SJCRH30 (cell line): ENCODE measurements at regions not wholly inside any gene's neighbourhood (a gene's known extent, or its start where the extent isn't known, plus 50 kb on each side); places are given as distances from the start of the nearest gene placed in this dataset.

Source experiments
- DNase-seq, 2 experiments: peaks; one replicate each; pipeline ENCODE4 v3.0.0-alpha.2; 2015 to 2020
- H3K27ac ChIP-seq: fragments of 250-450 bp; sonication (Bioruptor Pico); 2 replicates; pipeline ENCODE4 v1.5.1; 2020; ENCODE audit warnings: mild to moderate bottlenecking, moderate library complexity
- H3K27me3 ChIP-seq: fragments of 250-450 bp; sonication (Bioruptor Pico); 2 replicates; pipeline ENCODE4 v1.5.1; 2020; ENCODE audit warnings: mild to moderate bottlenecking, moderate library complexity
- H3K36me3 ChIP-seq: fragments of 250-450 bp; sonication (Bioruptor Pico); 2 replicates; pipeline ENCODE4 v1.5.1; 2020; ENCODE audit warnings: mild to moderate bottlenecking, moderate library complexity
- H3K4me1 ChIP-seq: fragments of 250-450 bp; sonication (Bioruptor Pico); 2 replicates; pipeline ENCODE4 v1.5.1; 2020; ENCODE audit warnings: mild to moderate bottlenecking, moderate library complexity
- H3K4me3 ChIP-seq: fragments of 250-450 bp; sonication (Bioruptor Pico); 2 replicates; pipeline ENCODE4 v1.5.1; 2020; ENCODE audit warnings: mild to moderate bottlenecking, moderate library complexity
- H3K9me3 ChIP-seq: fragments of 250-450 bp; sonication (Bioruptor Pico); replicated peaks from 2 replicates; pipeline ENCODE4 v1.5.1; 2020; ENCODE audit warnings: mild to moderate bottlenecking, moderate library complexity

DNA sequence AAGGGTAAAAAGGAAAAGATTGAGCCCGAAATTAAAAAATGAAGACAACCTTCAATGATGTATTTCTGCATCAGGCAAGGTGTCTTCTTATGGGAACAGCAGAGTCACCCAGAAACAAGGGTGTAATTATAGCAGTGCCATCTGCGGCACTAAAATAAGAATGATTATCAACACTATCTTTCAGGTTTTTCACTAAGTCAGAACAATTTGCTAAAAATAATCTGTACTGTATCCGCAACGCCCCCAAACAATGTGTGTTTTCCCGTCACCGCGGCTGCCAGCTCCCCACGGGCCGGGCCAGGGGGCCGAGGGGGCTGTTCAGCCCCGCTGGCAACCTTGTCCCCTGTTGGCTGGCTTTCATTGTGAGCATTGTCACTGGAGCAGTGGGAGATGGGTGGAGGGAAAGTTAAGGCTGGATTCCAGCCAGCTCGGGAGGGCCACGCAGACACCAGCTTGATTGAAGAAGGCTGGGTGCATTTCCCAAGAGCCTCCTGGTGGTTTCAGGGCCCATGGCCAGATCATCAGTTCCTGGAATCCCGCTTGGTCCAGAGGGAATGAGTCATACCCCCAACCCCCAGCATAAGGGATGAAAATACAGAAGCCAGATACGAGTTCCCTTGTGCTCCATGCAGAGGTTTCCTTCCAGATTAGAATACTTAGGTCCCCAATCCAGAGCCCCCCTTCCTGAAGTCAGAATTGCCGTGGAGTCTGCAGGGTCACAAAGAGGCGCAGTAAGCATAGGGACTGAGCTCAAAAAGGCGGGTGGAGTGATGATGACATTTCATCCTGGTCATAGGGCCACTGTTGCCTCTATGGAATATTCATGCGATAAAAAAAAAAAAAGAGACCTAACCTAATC is 90.2 kb upstream of the KLF13 start:
- H3K9me3 ChIP-seq, result no peaks in the 10 kb centered on the region
- H3K27ac ChIP-seq, result peak overlapping the region; percentile 45
- H3K4me1 ChIP-seq, result peaks cover 19% of the 10 kb centered on the region
- no peaks in the 10 kb centered on the region for H3K27me3 ChIP-seq
- DNase-seq, result peak; percentile 80 to 90
- H3K4me3 ChIP-seq, result peak overlapping the region; percentile 49
- no peaks in the 10 kb centered on the region for H3K36me3 ChIP-seq

DNA sequence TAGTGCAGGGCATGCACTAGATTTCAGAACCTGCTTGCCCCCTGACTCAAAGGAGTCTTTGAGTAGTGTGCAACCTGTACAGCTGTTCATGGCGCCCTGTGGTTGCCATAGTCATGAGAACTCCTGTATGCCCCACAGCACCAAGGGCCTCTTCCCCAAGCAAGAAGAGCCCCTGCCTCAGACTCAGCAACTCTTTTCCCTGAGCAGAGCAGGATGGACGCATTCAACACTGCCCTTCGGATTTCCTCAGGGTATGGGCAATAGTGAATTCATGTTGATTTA is 89.7 kb upstream of the KLF13 start:
- Histone ChIP-seq H3K9me3 (no peaks in the 10 kb centered on the region), H3K27me3 (no peaks in the 10 kb centered on the region), H3K36me3 (no peaks in the 10 kb centered on the region), H3K4me3 (no peak overlapping the region), H3K4me1 (peaks cover 19% of the 10 kb centered on the region), H3K27ac (no peak overlapping the region)
- DNase-seq, result no peak

DNA sequence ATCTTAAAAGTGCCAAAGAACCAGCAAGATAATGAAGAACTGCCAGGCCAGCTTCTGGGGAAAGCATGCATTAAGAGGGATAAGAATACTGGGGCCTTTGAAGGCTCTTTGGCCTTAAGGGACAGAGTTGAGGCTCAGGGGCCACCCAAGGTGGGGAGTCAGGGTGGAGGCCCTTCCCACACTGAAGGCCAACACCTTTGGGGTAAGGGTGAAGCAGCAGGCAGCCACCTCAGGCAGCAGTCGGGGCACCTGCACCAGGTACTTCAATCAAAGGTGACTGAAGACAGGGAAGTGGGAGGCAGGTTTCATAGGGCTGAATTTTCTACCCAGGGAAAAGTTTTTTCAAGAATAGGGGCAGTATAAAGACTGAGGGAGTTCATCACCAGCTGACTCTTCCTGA is 87.7 kb upstream of the KLF13 start:
- no peak overlapping the region for H3K4me3 ChIP-seq
- H3K27me3 ChIP-seq, result no peaks in the 10 kb centered on the region
- no peaks in the 10 kb centered on the region for H3K9me3 ChIP-seq
- no peak for DNase-seq
- no peak overlapping the region for H3K27ac ChIP-seq
- no peaks in the 10 kb centered on the region for H3K36me3 ChIP-seq
- peaks cover 19% of the 10 kb centered on the region for H3K4me1 ChIP-seq

DNA sequence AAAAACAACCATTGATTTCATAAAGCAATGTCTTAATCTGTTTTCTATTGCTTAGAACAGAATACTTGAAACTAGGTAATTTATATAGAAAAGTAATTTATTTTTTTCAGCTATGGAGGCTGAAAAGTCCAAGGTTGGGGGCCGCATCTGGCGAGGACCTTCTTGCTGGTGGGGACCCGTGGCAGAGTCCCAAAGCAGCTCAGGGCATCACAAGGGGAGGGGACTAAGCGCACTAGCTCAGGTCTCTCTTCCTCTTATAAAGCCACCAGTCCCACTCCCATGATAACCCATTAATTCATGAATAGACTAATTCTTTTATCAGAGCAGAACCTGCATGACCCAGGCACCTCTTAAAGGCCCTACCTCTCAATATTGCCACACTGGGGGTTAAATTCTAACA is 87.2 kb upstream of the KLF13 start:
- Histone ChIP-seq H3K27ac (no peak overlapping the region), H3K4me3 (no peak overlapping the region), H3K36me3 (no peaks in the 10 kb centered on the region), H3K9me3 (no peaks in the 10 kb centered on the region), H3K4me1 (peaks cover 19% of the 10 kb centered on the region), H3K27me3 (no peaks in the 10 kb centered on the region)
- no peak for DNase-seq

DNA sequence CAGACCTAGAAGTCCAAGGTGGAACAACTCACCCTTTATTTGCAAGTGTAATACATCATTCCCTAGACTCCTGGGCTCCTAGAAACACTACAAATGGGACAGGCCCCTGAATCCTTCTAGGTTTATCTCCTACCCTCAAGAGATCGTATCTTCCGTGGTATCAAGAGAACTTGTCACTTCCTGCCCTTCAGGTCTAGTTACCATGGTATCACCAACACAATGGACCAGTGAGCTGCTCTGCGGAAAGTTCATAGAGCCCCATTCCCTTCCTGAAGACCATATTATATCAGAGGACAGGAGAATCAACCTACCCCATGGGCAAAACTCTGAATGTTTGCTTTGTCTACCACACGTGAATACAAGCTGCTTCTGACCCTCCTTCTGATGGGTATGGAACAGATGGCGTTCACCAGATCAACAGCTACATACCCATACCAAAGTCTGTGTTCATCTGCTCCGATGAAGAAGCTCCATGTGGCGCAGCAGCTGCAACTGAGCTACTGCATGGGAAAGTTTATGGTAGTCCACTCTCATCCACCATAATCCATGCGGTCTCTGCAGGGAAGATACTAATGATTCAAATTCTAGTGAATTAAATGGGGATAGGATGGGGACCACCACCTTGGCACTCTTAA is 84.6 kb upstream of the KLF13 start:
- Histone ChIP-seq H3K36me3 (no peaks in the 10 kb centered on the region), H3K4me3 (no peak overlapping the region), H3K27me3 (no peaks in the 10 kb centered on the region), H3K27ac (no peak overlapping the region), H3K4me1 (peaks cover 5% of the 10 kb centered on the region), H3K9me3 (no peaks in the 10 kb centered on the region)
- DNase-seq, result peak in 1 of 2 experiments; percentile 36

DNA sequence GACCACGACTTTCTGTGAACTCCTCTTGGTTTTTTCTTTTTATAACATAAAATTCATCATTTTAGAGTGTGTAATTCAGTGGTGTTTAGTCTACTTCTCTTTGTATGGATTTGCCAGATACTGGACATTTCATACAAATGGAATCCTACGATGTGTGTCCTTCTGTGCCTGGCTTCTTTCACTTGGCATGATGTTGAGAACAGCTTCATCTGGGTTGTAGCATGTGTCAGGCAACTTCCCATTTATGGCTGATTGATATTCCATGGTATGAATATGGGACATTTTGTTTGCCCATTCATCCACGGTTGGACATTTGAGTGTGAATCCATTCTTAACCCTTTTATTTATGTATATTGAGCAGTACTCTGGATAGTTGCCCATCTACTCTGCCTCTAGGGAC is 82.7 kb upstream of the KLF13 start:
- Histone ChIP-seq H3K9me3 (no peaks in the 10 kb centered on the region), H3K4me3 (no peak overlapping the region), H3K4me1 (no peaks in the 10 kb centered on the region), H3K27ac (no peak overlapping the region), H3K27me3 (no peaks in the 10 kb centered on the region), H3K36me3 (no peaks in the 10 kb centered on the region)
- no peak for DNase-seq

DNA sequence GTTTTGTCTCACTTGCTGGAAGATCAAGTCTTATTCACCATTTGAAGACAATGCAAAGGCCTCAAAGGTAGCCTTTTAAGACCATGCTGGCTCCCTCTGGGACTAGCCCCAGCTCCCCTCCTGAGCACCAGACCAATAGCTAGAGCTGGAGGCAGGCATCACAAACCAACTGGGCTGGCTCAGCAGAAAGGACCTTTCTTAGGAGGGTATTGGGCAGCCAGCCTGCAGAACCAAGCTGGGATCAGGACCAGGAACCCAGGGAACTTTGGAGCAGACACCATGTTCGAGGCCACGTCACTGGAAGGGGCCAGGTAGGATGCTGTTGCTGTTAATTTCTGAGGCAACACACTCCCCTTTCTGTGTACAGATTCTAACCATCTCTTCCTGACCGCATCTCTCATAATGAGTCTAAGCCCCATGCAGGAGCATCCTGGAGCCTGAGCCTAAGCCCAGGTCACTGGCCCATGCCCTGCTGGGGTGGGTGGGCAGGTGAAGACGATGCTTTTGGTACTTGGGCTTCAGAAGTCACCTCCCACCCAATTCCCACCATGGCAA is 81.4 kb upstream of the KLF13 start:
- Histone ChIP-seq H3K27me3 (no peaks in the 10 kb centered on the region), H3K36me3 (no peaks in the 10 kb centered on the region), H3K27ac (no peak overlapping the region), H3K9me3 (no peaks in the 10 kb centered on the region), H3K4me1 (no peaks in the 10 kb centered on the region), H3K4me3 (no peak overlapping the region)
- DNase-seq, result no peak

DNA sequence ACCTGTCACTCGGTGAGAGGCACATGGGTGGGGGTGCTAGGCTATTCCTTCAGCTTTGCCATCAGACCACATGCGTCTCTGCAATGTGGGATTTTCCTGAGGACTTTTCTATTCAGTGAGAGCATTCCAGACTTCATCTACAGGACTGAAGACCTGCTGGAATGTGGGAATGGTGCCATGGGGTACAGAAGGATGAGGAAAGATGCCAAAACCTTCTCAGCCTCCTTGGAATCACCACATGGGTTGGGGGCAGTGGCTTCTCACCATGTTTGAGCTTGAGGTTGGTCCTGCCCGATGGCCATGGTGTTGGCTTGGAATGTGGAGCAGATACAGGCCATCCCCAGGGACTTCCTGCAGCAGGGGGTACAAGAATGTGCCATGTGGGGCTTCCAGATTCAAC is 80.9 kb upstream of the KLF13 start:
- Histone ChIP-seq H3K27me3 (no peaks in the 10 kb centered on the region), H3K4me1 (no peaks in the 10 kb centered on the region), H3K9me3 (no peaks in the 10 kb centered on the region), H3K36me3 (no peaks in the 10 kb centered on the region), H3K27ac (no peak overlapping the region), H3K4me3 (no peak overlapping the region)
- no peak for DNase-seq

DNA sequence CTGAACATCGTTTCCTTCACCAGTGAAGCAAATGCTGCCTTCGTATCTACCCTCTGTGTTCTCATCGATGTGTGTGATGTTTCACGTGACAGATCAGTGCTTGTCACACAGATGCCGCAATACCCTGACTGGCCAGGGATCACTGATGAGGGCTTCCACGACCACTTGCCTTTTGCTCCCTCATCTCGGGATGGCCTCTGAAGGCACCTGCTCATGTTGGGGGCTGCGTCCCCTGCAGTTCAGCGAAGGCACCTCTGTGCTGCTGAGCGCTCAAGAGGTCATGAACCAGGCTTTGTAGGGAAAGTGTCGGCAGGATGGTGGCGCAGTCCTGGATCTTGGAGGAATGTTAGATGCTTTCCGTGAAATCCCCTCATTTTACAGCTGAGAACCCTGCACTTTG is 79.2 kb upstream of the KLF13 start:
- no peak for DNase-seq
- Histone ChIP-seq H3K4me3 (no peak overlapping the region), H3K9me3 (no peaks in the 10 kb centered on the region), H3K4me1 (no peaks in the 10 kb centered on the region), H3K27ac (no peak overlapping the region), H3K36me3 (no peaks in the 10 kb centered on the region), H3K27me3 (no peaks in the 10 kb centered on the region)

DNA sequence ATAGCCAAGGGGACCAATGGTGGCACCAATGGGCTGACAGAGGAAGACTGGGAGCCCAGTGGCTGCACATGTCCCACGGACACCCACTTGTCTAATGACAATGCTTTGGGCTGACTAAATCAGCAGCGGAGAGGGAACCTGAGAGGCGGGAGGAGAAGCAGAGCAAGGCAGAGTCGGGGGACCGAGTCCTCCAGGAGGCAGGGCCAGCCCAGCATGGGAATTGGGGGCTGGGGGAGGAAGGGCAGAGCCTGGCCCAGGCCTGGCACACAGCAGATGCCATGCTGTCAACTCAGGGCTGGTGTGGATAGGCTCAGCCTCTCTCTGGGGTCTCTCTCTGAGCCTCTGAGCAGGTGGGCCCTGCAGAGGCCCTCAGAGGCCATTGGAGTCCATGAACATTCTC is 78.4 kb upstream of the KLF13 start:
- Histone ChIP-seq H3K4me3 (no peak overlapping the region), H3K36me3 (no peaks in the 10 kb centered on the region), H3K27ac (no peak overlapping the region)

DNA sequence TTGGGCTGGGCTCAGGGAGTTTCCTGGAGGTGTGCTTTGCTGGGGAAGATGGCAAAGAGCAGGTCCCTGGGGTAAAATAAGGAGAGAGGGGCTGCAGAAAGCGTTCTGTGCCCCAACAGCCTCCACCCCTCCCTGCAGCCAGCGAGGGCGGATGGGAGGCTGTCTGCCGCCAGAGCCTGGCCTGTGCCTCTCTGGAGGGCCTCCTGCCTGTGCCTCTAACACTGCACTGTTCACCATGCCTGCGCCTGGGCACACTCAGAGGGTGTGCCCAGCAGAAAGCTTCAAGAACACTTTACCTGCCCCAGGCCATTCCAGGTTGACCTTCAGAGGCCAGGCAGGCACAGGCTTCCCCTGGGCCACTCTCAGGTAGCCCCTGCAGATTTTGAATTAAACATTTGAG is 77.7 kb upstream of the KLF13 start:
- H3K36me3 ChIP-seq, result no peaks in the 10 kb centered on the region
- DNase-seq, result no peak
- no peaks in the 10 kb centered on the region for H3K27me3 ChIP-seq
- no peaks in the 10 kb centered on the region for H3K9me3 ChIP-seq
- no peak overlapping the region for H3K4me3 ChIP-seq
- H3K27ac ChIP-seq, result no peak overlapping the region
- H3K4me1 ChIP-seq, result no peaks in the 10 kb centered on the region

More for the DNA sequence above, 78.4 kb upstream of the KLF13 start:
- H3K27me3 ChIP-seq, result no peaks in the 10 kb centered on the region
- DNase-seq, result no peak
- H3K4me1 ChIP-seq, result no peaks in the 10 kb centered on the region
- no peaks in the 10 kb centered on the region for H3K9me3 ChIP-seq

DNA sequence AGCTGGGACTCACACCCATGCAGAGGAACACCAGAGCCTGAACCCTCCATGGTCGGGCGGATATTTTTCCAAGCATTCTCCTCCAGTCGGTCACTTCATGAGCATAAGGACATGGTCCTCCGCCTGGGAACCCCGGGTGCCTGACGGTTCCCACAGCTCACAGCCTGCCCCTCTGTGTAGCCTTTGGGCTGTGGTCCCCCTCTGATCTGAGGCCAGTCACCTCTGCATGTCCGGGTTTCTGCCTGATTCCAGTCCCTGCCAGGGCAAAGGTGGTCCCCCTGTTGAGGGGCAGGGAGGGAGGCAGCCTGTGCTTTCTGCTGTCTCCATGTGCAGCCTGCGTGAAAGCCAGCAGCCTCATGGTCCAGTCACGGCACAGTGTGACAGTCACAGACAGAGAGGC is 76.6 kb upstream of the KLF13 start:
- no peak for DNase-seq
- no peak overlapping the region for H3K4me3 ChIP-seq
- no peaks in the 10 kb centered on the region for H3K9me3 ChIP-seq
- no peak overlapping the region for H3K27ac ChIP-seq
- peaks cover 5% of the 10 kb centered on the region; the same call in 1 of the 2 replicates for H3K4me1 ChIP-seq
- H3K27me3 ChIP-seq, result no peaks in the 10 kb centered on the region
- no peaks in the 10 kb centered on the region for H3K36me3 ChIP-seq

DNA sequence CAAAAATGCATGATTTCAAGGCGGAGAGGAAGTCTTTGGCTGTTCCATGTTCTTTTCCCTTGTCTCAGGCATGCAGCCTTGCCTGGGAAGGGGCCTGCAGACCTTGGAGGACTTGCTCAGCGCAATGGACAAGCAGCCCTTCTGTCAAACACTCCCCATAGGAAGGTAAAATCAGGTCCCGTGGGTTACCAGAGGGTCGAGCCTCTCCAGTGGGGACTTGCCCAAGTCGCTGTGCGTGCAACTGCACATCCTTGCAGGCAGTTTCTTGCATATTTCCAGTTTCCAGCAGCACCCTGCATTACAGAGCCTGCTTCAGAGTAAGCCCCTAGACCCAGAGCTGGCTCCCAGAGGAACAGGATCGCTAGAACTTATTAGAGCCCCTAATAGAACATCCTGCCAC is 75.5 kb upstream of the KLF13 start:
- Histone ChIP-seq H3K9me3 (no peaks in the 10 kb centered on the region), H3K27me3 (no peaks in the 10 kb centered on the region), H3K4me1 (peaks cover 8% of the 10 kb centered on the region; the same call in 1 of the 2 replicates), H3K27ac (no peak overlapping the region), H3K4me3 (no peak overlapping the region), H3K36me3 (no peaks in the 10 kb centered on the region)
- no peak for DNase-seq

DNA sequence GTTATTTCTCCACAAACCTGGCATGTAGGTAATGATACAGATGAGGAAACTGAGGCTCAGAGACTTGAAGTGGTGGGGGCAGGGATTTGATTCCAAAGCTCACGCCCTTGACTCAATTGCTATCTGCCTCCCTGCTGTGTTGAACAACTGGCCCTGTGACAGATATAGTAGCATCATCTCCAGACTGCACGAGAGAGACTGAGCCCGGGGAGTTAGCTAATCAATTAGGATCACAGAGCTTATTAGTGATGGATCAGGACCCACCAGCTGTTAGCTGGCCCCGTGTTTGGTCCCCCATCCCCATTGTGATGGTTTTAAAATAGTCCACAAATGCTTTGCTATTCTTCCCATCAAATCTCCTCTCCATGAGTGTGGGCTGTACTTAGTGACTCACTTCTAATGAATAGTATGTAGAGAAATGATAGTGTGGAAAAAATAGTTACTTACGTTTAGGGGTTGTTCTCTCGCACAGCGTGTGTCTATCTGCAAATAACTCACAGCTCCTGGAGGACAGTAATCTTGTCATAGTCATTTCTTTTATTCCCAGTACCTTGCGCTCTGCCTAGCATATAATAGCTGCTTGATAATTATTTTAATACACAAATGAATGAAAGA is 74.4 kb upstream of the KLF13 start:
- no peaks in the 10 kb centered on the region for H3K36me3 ChIP-seq
- H3K27ac ChIP-seq, result no peak overlapping the region
- H3K9me3 ChIP-seq, result no peaks in the 10 kb centered on the region
- no peaks in the 10 kb centered on the region for H3K27me3 ChIP-seq
- no peak overlapping the region for H3K4me3 ChIP-seq
- DNase-seq, result no peak
- H3K4me1 ChIP-seq, result peaks cover 8% of the 10 kb centered on the region; the same call in 1 of the 2 replicates

DNA sequence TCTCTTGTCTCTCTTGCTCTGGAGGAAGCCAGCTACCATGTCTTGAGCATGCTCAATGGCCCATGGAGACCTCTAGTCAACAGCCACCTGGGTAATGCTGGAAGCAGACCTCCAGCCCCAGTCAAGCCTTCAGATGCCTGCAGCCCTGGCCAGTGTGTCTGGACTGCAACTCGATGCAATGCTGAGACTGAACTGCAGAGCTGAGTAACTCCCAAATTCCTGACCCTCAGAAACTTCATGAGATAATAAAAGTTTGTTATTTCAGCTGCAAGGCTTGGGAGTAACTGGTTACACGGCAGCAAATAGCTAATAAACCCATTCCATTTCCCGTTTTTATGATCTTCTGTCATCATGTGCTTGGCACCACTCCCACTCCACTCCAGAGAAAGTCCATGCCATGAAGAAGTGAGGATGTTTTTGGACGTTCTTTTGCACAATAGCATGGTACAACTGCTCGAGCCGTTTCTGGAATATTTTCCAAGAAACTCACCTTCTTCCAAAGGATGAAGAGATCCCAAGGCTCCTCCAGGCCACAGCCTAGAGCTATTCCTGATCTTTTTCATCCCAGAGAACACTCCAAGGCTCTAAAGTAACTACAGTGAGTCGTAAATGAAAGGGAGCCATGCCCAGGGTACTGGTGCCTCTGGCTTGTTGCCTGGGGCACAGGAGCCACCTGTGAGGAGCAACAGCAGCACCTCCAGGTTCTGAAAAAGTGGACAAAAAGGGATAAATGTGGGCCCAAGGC is 72.0 kb upstream of the KLF13 start:
- Histone ChIP-seq H3K4me3 (no peak overlapping the region), H3K27me3 (no peaks in the 10 kb centered on the region), H3K9me3 (0 out of 2 replicates have a peak, but pooled peaks cover 4% of the 10 kb centered on the region), H3K27ac (no peak overlapping the region), H3K36me3 (no peaks in the 10 kb centered on the region), H3K4me1 (peaks cover 8% of the 10 kb centered on the region; the same call in 1 of the 2 replicates)
- DNase-seq, result peak; percentile 50 to 78
